Esophagus squamous epithelium (tissue), 5 donors: ENCODE measurements at regions not wholly inside any gene's neighbourhood (a gene's known extent, or its start where the extent isn't known, plus 50 kb on each side); places are given as distances from the start of the nearest gene placed in this dataset.

Source experiments
- DNase-seq: peaks from one replicate; lab custom pipeline; 2025; lab: John Stamatoyannopoulos, UW
- H3K27ac ChIP-seq, 4 donors: fragments of 200-600 bp; sonication (generic); one replicate each; pipeline ENCODE4 v1.5.1; 2016 to 2019; ENCODE audit warnings: mild to moderate bottlenecking in 1 of 4
- H3K27me3 ChIP-seq, 4 donors: fragments of 200-600 bp; sonication (generic); 1 replicate in 3 of 4; 2 replicates in 1 of 4; pipeline versions ENCODE4 v1.5.1 to v1.6.0; 2017 to 2021; ENCODE audit warnings: antibody characterized with exemption in 1 of 4
- H3K36me3 ChIP-seq, 3 donors: fragments of 200-600 bp; sonication (generic); one replicate each; pipeline ENCODE4 v1.5.1; 2016 to 2019
- H3K4me1 ChIP-seq, 3 donors: fragments of 200-600 bp; sonication (generic); one replicate each; pipeline ENCODE4 v1.5.1; 2017 to 2019
- H3K4me3 ChIP-seq, 4 donors: fragments of 200-600 bp; sonication (generic); 1 replicate in 3 of 4; 2 replicates in 1 of 4; pipeline ENCODE4 v1.5.1; 2016 to 2019; ENCODE audit warnings: mild to moderate bottlenecking in 2 of 4, moderate library complexity in 1 of 4
- H3K9me3 ChIP-seq, 3 donors: fragments of 200-600 bp; sonication (generic); one replicate each; pipeline ENCODE4 v1.5.1; 2016 to 2019
- CTCF ChIP-seq, 6 experiments: fragments of 450-650 bp in 4 of 6; fragments of 200-600 bp in 2 of 6; sonication (generic) in 2 of 6; IDR thresholded peaks; one replicate each; pipeline ENCODE4 v1.5.1; 2016 to 2019; ENCODE audit warnings: antibody characterized with exemption in 6 of 6, mild to moderate bottlenecking in 4 of 6, moderate library complexity in 4 of 6
- POLR2A ChIP-seq, 4 donors: fragments of 450-650 bp; IDR thresholded peaks; one replicate each; pipeline ENCODE4 v1.6.1; 2017; ENCODE audit warnings: antibody characterized with exemption in 4 of 4, mild to moderate bottlenecking in 4 of 4, moderate library complexity in 3 of 4
- WGBS, 2 donors: methylation state at CpG; one replicate each; pipeline ENCODE4 v1.1.5; 2018; 5-methylcytosine and 5-hydroxymethylcytosine counted together
- intact Hi-C: fragments of 100-400 bp; cut with DNase I; formaldehyde crosslinking; loops from one replicate; pipeline ENCODE4 v1.15.0; 2022
- donor health status: DM: yes; HTN: yes; CAD: no.

- Histone ChIP-seq H3K36me3 (no peaks in the 10 kb centered on the region), H3K27me3 (no peaks in the 10 kb centered on the region), H3K27ac (no peak overlapping the region), H3K4me3 (no peak overlapping the region), H3K9me3 (no peaks in the 10 kb centered on the region), H3K4me1 (no peaks in the 10 kb centered on the region)
- TF ChIP-seq CTCF (IDR thresholded peaks at IDR 0.05), result no peak
- TF ChIP-seq POLR2A (IDR thresholded peaks at IDR 0.05), result no peak
- intact Hi-C loops, result no loop called here
- 86% methylated on average over 1 of the region's 1 CpG for WGBS, 2 donors
- no peak for DNase-seq
Observed at GRCh38 chr13:108478179-108478578, 151.2 kb upstream of the MYO16 start.

GRCh38 chr13:108483981-108484380 is 145.4 kb upstream of the MYO16 start:
- peaks cover 0 to 6% (median 0%) of the 10 kb centered on the region in 3 donors for H3K9me3 ChIP-seq
- H3K4me3 ChIP-seq, result no peak overlapping the region
- no peaks in the 10 kb centered on the region for H3K27me3 ChIP-seq
- 15 to 31% methylated on average over 1 of the region's 1 CpG for WGBS, 2 donors
- no peak for DNase-seq
- H3K4me1 ChIP-seq, result no peaks in the 10 kb centered on the region
- intact Hi-C loops, result no loop called here
- no peaks in the 10 kb centered on the region for H3K36me3 ChIP-seq
- TF ChIP-seq POLR2A (IDR thresholded peaks at IDR 0.05) (no peak), CTCF (IDR thresholded peaks at IDR 0.05) (no peak)
- no peak overlapping the region for H3K27ac ChIP-seq

DNA sequence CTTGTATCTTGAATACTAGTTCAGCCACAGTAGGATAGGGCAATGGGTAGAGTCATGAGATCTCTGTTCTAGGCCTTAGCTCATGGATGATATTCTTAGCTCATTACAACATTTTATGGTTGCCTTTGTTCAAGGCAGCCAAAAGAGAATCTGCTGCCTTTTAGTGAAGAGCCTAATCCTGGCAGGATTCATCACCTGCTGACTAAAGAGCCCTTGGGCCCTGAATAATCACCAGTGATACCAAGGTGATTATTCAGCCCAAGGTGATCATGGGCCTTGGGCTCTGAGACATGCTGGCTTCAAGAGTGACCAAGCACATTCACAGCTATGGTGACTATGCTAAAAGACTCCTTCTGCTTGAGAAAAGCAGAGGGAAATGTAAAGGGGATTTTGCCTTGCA is 143.3 kb upstream of the MYO16 start:
- no peak for TF ChIP-seq POLR2A (IDR thresholded peaks at IDR 0.05)
- no peak for TF ChIP-seq CTCF (IDR thresholded peaks at IDR 0.05)
- no peak overlapping the region for H3K27ac ChIP-seq
- H3K4me3 ChIP-seq, result no peak overlapping the region
- no peaks in the 10 kb centered on the region for H3K4me1 ChIP-seq
- H3K9me3 ChIP-seq, result peaks cover 0 to 6% (median 0%) of the 10 kb centered on the region in 3 donors
- DNase-seq, result no peak
- H3K36me3 ChIP-seq, result no peaks in the 10 kb centered on the region
- H3K27me3 ChIP-seq, result no peaks in the 10 kb centered on the region
- intact Hi-C loops, result no loop called here

DNA sequence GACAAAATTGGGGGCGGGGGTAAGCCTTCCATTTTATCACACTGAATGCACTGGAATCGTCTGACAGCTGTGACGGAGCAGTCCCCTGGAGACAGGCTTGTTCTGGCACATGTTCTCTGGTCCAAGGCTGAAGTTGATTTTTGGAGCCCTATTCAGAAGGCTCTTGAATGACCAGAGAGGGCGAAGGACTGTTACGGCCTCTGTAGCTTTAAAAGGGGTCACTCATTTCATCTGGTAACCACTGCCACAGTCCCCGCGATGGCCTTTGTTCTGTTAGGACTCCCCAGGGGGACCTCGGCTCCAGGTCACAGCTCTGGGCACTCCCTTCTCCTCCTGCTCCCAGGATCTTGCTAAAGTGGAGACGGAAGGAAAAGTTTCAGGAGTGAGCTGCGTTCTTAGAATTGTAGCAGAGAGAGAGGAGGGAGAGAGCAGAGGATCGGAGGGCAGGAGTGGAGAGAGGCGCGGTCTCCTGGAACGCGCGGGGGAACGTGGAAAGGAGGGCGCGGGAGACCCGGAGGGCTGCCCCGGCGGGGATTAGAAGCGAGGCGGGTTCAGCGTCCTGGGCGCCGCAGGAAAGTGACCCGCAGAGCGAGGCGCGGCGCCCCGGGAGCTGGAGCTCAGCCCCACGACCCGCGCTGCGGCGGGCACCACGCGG is 134.3 kb upstream of the MYO16 start:
- intact Hi-C loops, result no loop called here
- H3K4me3 ChIP-seq, result peak overlapping the region in 3 of 4 donors; percentile 19 to 56 (median 39)
- H3K27ac ChIP-seq, result no peak overlapping the region
- no peaks in the 10 kb centered on the region for H3K9me3 ChIP-seq
- H3K4me1 ChIP-seq, result peaks cover 0 to 11% (median 3%) of the 10 kb centered on the region in 3 donors
- TF ChIP-seq CTCF (IDR thresholded peaks at IDR 0.05) (no peak), POLR2A (IDR thresholded peaks at IDR 0.05) (no peak)
- peaks cover 0 to 36% (median 0%) of the 10 kb centered on the region in 4 donors for H3K27me3 ChIP-seq
- WGBS, 2 donors, result 4 to 12% methylated on average over 13 to 24 of the region's 40 CpGs
- no peak for DNase-seq
- H3K36me3 ChIP-seq, result no peaks in the 10 kb centered on the region

DNA sequence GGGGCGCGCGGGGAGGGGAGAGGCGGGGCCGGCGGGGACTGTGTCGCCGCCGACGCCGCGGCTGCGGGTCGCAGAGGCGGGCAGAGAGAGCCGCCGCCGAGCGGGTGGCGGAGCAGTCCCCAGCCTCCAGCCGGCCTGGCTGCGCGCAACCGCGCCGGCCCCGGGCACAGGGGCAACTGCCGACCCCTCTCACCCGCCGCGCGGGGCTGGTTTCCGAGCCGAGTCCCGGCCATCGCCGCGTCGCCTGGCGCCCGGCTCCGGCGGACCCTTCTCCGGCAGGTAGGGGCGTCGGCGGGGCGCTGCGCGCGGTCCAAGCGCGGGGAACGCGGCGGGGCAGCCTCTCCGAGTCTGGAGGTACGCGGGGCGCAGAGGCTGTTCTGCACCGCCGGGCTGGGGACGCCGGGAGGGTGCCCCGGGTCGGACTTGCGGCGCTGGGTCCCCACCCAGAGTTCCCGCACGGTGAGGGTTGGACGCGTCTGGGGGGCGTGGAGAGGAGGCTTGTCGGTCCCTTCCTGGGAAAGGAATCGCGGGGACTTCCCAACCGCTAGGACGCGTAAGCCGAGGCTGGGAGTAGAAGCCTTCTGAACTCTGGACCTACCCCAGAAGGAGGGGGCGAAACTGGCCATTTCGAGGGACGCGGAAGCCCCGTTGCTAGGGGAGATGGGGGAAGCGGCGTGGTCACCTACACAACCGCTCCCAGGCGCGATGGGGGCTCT is 133.6 kb upstream of the MYO16 start:
- Histone ChIP-seq H3K4me1 (peaks cover 0 to 11% (median 3%) of the 10 kb centered on the region in 3 donors), H3K36me3 (no peaks in the 10 kb centered on the region), H3K27me3 (peaks cover 0 to 36% (median 0%) of the 10 kb centered on the region in 4 donors), H3K27ac (no peak overlapping the region), H3K9me3 (no peaks in the 10 kb centered on the region), H3K4me3 (peak overlapping the region in 3 of 4 donors; percentile 19 to 56 (median 39))
- intact Hi-C loops, result no loop called here
- WGBS, 2 donors, result 6 to 60% methylated on average over 1 to 19 of the region's 90 CpGs
- TF ChIP-seq CTCF (IDR thresholded peaks at IDR 0.05), result no peak
- TF ChIP-seq POLR2A (IDR thresholded peaks at IDR 0.05), result no peak
- no peak for DNase-seq
